Tongue (tissue), 1 donor: ENCODE measurements at regions not wholly inside any gene's neighbourhood (a gene's known extent, or its start where the extent isn't known, plus 50 kb on each side); places are given as distances from the start of the nearest gene placed in this dataset.

Experiments
- DNase-seq: peaks from one replicate; pipeline ENCODE4 v3.0.0-alpha.2; 2015

GRCh38 chr4:153076861-153077260, 127.4 kb upstream of the TRIM2 start:
- DNase-seq, result no peak

GRCh38 chr4:153079857-153080391, 124.3 kb upstream of the TRIM2 start:
- DNase-seq, result no peak

- no peak for DNase-seq
Observed at GRCh38 chr4:153081006-153081580, 123.2 kb upstream of the TRIM2 start.

GRCh38 chr4:153081693-153082092, 122.5 kb upstream of the TRIM2 start:
- no peak for DNase-seq

GRCh38 chr4:153082322-153083301, 121.6 kb upstream of the TRIM2 start:
- DNase-seq, result no peak

GRCh38 chr4:153083447-153083947, 120.7 kb upstream of the TRIM2 start:
- peak; percentile 83 for DNase-seq

GRCh38 chr4:153084224-153084979, 119.8 kb upstream of the TRIM2 start:
- no peak for DNase-seq

- peak; percentile 84 for DNase-seq
Observed at GRCh38 chr4:153084980-153085630, 119.1 kb upstream of the TRIM2 start.

- no peak for DNase-seq
Observed at GRCh38 chr4:153087671-153088194, 116.5 kb upstream of the TRIM2 start.

GRCh38 chr4:153089742-153090141, 114.5 kb upstream of the TRIM2 start:
- DNase-seq, result no peak

GRCh38 chr4:153090181-153090580, 114.1 kb upstream of the TRIM2 start:
- DNase-seq, result no peak

GRCh38 chr4:153090670-153091385, 113.4 kb upstream of the TRIM2 start:
- DNase-seq, result no peak

GRCh38 chr4:153093396-153093795, 110.8 kb upstream of the TRIM2 start:
- no peak for DNase-seq

- no peak for DNase-seq
Observed at GRCh38 chr4:153093802-153094201, 110.4 kb upstream of the TRIM2 start.

GRCh38 chr4:153094435-153094834, 109.8 kb upstream of the TRIM2 start:
- DNase-seq, result no peak

- DNase-seq, result no peak
Observed at GRCh38 chr4:153095448-153096204, 108.6 kb upstream of the TRIM2 start.

GRCh38 chr4:153096344-153096743, 107.9 kb upstream of the TRIM2 start:
- DNase-seq, result no peak

GRCh38 chr4:153098427-153098826, 105.8 kb upstream of the TRIM2 start:
- no peak for DNase-seq

GRCh38 chr4:153099391-153100140, 104.7 kb upstream of the TRIM2 start:
- no peak for DNase-seq
